ENCODE measurements at regions not wholly inside any gene's neighbourhood (a gene's known extent, or its start where the extent isn't known, plus 50 kb on each side); places are given as distances from the start of the nearest gene placed in this dataset.

- DNase-seq (ENCODE audit: insufficient read length, low spot score, missing footprints), result no peak
- Histone ChIP-seq H3K4me3 (ENCODE audit: insufficient read depth, low read length) (no peak overlapping the region), H3K36me3 (ENCODE audit: insufficient read depth, low read length) (no peaks in the 10 kb centered on the region), H3K4me1 (ENCODE audit: insufficient read depth, low read length) (no peaks in the 10 kb centered on the region), H3K79me2 (ENCODE audit: insufficient read depth, low read length) (no peaks in the 10 kb centered on the region), H3K9me3 (ENCODE audit: low read depth, low read length) (no peaks in the 10 kb centered on the region), H2AFZ (ENCODE audit: low read length) (no peak overlapping the region), H3K27ac (ENCODE audit: low read depth, low read length) (no peak overlapping the region), H3K4me2 (ENCODE audit: insufficient read depth, low read length) (no peak overlapping the region), H3K27me3 (ENCODE audit: insufficient read depth, low read length) (no peaks in the 10 kb centered on the region), H4K20me1 (ENCODE audit: insufficient read depth, low read length) (no peaks in the 10 kb centered on the region)
- TF ChIP-seq CTCF (IDR thresholded peaks at IDR 0.05; ENCODE audit: extremely low read depth, low read depth, low read length), result no peak
Measured at GRCh38 chr13:102940770-102941169, 94.9 kb downstream of the ERCC5 start.

- Histone ChIP-seq H3K36me3 (ENCODE audit: insufficient read depth, low read length) (no peaks in the 10 kb centered on the region), H2AFZ (ENCODE audit: low read length) (no peak overlapping the region), H3K79me2 (ENCODE audit: insufficient read depth, low read length) (no peaks in the 10 kb centered on the region), H3K27me3 (ENCODE audit: insufficient read depth, low read length) (no peaks in the 10 kb centered on the region), H3K4me2 (ENCODE audit: insufficient read depth, low read length) (no peak overlapping the region), H3K4me1 (ENCODE audit: insufficient read depth, low read length) (no peaks in the 10 kb centered on the region), H3K4me3 (ENCODE audit: insufficient read depth, low read length) (no peak overlapping the region), H4K20me1 (ENCODE audit: insufficient read depth, low read length) (no peaks in the 10 kb centered on the region), H3K9me3 (ENCODE audit: low read depth, low read length) (no peaks in the 10 kb centered on the region), H3K27ac (ENCODE audit: low read depth, low read length) (no peak overlapping the region)
- no peak for TF ChIP-seq CTCF (IDR thresholded peaks at IDR 0.05; ENCODE audit: extremely low read depth, low read depth, low read length)
- no peak for DNase-seq (ENCODE audit: insufficient read length, low spot score, missing footprints)
Measured at GRCh38 chr13:102940143-102940542, 94.3 kb downstream of the ERCC5 start.

- no peak for TF ChIP-seq CTCF (IDR thresholded peaks at IDR 0.05; ENCODE audit: extremely low read depth, low read depth, low read length)
- Histone ChIP-seq H3K9me3 (ENCODE audit: low read depth, low read length) (no peaks in the 10 kb centered on the region), H4K20me1 (ENCODE audit: insufficient read depth, low read length) (no peaks in the 10 kb centered on the region), H2AFZ (ENCODE audit: low read length) (no peak overlapping the region), H3K4me1 (ENCODE audit: insufficient read depth, low read length) (no peaks in the 10 kb centered on the region), H3K27ac (ENCODE audit: low read depth, low read length) (no peak overlapping the region), H3K36me3 (ENCODE audit: insufficient read depth, low read length) (no peaks in the 10 kb centered on the region), H3K4me2 (ENCODE audit: insufficient read depth, low read length) (no peak overlapping the region), H3K4me3 (ENCODE audit: insufficient read depth, low read length) (no peak overlapping the region), H3K79me2 (ENCODE audit: insufficient read depth, low read length) (no peaks in the 10 kb centered on the region), H3K27me3 (ENCODE audit: insufficient read depth, low read length) (no peaks in the 10 kb centered on the region)
- no peak for DNase-seq (ENCODE audit: insufficient read length, low spot score, missing footprints)
Measured at GRCh38 chr13:102935896-102936321, 90.1 kb downstream of the ERCC5 start.

- Histone ChIP-seq H3K36me3 (ENCODE audit: insufficient read depth, low read length) (no peaks in the 10 kb centered on the region), H3K4me2 (ENCODE audit: insufficient read depth, low read length) (no peak overlapping the region), H3K4me1 (ENCODE audit: insufficient read depth, low read length) (no peaks in the 10 kb centered on the region), H4K20me1 (ENCODE audit: insufficient read depth, low read length) (no peaks in the 10 kb centered on the region), H3K27ac (ENCODE audit: low read depth, low read length) (no peak overlapping the region), H3K27me3 (ENCODE audit: insufficient read depth, low read length) (no peaks in the 10 kb centered on the region), H2AFZ (ENCODE audit: low read length) (no peak overlapping the region), H3K9me3 (ENCODE audit: low read depth, low read length) (no peaks in the 10 kb centered on the region), H3K4me3 (ENCODE audit: insufficient read depth, low read length) (no peak overlapping the region), H3K79me2 (ENCODE audit: insufficient read depth, low read length) (no peaks in the 10 kb centered on the region)
- no peak for TF ChIP-seq CTCF (IDR thresholded peaks at IDR 0.05; ENCODE audit: extremely low read depth, low read depth, low read length)
- no peak for DNase-seq (ENCODE audit: insufficient read length, low spot score, missing footprints)
Measured at GRCh38 chr13:102933523-102933922, 87.7 kb downstream of the ERCC5 start.

Measured in osteoblast (primary cell).